ENCODE measurements at regions not wholly inside any gene's neighbourhood (a gene's known extent, or its start where the extent isn't known, plus 50 kb on each side); places are given as distances from the start of the nearest gene placed in this dataset.
"Not testable (repeated sequence)": the region's sequence is repeated elsewhere in the genome, so short reads cannot be mapped to it uniquely, and the experiment has no call there.

DNA sequence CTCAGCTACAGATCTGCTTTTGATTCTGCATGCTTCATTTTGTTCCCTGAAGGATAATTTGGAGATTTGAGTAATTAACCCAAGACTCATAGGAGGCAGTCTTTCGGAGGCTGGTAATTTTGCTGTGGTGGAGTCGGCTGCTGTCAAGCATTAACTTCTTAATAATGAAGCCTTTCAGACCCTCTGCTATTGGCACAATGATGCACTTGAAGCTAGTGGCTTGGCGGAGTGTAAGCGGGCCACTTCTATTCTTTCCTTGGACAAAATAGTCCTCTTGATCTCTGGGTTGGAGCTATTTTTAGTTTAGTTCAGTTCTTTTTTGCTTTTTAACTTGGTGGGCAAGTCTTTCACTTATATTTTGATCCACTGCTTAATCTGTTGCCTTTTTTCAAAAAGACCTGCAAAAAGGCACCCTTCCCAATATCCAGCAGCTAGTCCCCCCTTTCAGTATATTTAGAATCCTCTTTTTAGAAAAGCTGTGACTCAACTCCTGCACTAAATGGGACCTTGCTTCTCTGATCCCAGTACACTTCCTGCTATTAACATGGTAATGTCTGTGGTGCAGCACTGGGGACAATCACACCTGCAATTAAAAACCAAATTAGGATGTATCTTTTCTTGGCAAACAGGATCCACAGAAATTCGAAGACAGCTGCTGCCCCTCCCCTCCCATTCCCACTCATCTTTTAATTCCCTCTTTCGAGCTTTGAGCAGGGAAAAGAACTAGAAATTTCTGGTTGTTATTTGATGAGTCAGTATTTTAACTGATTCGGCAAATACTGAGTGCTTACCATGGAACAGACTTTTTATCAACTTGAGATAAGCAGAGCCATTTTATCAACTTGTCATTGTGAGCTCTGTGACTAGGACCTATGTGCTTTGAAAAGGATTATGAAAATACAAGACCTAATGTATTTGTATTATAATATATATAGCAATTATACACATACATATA lies 169.4 kb upstream of the ANKRD55 start:
- DNase-seq = peak in 25 of 42 donors; percentile 12 to 66 (median 37)
- intact Hi-C loops (cut with DNase I) = no loop called here

DNA sequence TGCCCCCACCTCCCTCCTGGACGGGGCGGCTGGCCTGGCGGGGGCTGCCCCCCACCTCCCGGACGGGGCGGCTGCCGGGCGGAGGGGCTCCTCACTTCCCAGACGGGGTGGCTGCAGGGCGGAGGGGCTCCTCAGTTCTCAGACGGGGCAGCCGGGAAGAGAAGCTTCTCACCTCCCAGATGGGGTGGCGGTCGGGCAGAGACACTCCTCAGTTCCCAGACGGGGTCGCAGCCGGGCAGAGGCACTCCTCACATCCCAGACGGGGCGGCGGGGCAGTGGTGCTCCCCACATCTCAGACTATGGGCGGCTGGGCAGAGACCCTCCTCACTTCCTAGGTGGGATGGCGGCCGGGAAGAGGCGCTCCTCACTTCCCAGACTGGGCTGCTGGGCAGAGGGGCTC lies 164.7 kb upstream of the ANKRD55 start:
- not testable (repeated sequence) for DNase-seq

DNA sequence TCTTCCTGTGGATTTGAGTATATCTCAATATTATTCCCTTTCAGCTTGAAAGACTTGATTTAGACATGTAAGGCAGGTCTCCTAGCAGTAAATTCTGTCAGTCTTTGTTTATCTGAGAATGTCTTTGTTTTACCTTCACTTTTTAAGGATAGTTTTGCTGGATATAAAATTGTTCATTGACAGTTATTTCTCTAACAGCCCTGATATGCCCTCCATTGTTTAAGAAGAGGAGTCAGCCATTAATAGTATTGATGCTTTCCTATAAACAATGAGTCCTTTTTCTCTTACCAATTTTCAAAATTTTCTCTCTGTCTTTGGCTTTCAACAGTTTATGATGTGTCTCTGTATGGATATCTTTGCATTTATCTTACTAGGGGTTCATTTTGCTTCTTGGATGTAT lies 163.5 kb upstream of the ANKRD55 start:
- no peak for DNase-seq
- intact Hi-C loops (cut with DNase I) = no loop called here

More for the DNA sequence above, 164.7 kb upstream of the ANKRD55 start:
- intact Hi-C loops (cut with DNase I) = not testable (repeated sequence)

DNA sequence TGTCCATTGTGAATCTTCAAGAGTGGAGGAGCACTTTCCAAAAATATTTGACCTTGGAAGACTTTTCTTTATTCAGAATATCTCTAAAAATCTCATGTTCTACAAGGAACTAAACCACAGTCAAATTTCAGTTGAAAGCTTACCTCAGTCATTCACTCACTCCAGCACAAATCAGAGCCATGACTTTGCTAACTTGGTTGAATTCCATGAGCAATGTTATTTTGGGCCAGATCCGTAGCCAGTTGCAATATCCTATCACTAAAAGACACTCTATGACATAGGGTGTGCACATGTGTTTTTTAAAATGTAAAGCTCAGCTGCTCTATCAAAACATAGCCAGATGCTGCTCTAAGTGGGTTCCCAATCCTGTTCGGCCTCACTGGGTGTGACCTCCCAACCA lies 156.1 kb upstream of the ANKRD55 start:
- intact Hi-C loops (cut with DNase I) = no loop called here
- DNase-seq = no peak

DNA sequence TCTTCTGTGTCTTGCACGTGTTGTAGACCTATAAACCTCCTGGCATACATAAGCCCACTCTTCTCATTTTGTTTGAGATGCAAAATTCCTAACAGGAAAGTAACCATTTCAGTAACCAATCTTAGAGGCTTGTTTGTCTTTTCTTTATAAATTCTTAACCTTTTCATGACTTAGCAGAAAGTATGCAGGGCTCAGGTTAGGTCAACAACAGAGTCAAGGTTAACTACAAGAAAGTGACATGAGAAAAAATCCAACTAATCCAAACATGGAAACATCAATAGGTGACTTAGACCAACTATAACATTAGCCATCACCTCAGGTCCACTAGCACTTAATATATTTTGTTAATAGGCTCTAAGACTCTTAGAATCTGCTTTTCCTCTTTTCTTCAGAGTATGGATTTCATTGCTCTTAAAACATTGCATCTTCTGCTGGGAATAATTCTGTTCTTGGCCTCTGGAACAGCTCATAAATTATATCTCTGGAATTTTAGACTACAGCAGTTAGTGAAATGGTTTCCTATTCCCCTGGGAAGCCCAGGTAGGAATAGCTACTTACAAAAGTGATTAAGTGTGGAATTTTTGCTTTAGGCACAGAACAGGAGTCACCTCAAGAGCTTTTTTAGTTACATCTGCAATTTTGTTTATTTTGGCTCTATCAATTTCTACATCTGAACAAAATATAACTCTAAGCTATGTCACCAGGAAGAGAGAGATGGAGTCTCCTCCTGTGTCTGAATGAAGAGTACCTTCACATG lies 155.3 kb upstream of the ANKRD55 start:
- no peak for DNase-seq
- intact Hi-C loops (cut with DNase I) = no loop called here

DNA sequence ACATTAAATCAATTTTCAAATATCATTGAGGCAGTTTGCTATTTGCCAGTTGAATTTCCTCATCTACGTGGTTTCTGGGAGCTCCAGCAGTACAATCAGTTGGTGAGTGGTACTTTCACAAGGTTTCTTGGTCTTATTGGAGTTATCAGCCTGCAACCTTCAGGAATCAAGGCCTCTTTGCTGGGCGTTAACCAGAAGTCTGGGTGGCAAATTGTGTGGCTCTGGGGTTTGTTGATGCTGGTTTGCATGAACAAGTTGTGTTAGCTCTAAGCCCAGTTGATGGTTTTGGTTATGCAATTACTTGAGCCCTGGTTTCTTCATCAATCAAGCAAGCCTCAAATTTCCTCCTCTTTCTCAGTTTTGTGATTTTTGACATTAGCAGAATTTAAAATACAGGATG lies 152.9 kb upstream of the ANKRD55 start:
- intact Hi-C loops (cut with DNase I) = no loop called here
- DNase-seq = no peak

DNA sequence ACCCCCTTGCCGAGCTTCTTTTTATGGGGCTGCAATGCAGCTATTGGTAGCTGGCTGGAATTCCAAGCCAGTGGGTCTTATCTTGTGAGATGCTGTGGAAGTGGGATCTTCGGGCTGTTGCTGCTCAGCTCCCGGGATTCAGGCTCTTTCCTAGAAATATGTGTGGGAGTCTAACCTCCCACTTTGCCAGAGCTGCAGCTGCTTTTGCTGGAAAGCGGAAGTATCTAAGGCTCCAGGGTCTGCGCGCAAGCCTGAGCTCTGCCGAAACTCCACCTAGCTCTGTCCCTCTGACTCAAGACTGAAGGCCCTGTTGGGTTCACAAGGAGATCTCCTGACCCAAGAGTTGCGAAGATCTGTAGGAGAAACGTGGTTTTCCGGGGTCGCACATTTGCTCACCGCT lies 151.1 kb upstream of the ANKRD55 start:
- intact Hi-C loops (cut with DNase I) = no loop called here

DNA sequence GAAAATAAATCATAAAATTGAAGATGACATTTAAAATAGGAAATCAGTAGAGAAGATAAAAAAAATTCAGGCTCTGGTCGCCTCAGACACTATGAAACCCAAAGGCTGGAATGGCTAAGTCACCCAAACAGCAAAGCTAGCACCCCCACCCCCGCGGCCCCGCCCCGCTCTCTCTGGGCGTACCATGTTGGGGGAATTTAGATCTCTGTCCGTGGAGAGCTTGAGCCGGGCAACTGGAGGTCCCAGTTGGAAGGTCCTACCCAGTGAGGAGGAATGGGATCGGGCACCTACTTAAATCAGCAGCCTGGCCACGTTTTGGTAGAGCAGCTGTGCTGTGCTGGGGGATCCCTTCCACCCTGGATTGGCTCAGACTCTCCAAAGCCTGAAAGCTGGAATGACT lies 150.6 kb upstream of the ANKRD55 start:
- intact Hi-C loops (cut with DNase I) = no loop called here
- DNase-seq = peak in 5 of 42 donors; percentile 13 to 41 (median 21)

More for the DNA sequence above, 151.1 kb upstream of the ANKRD55 start:
- peak in 9 of 42 donors; percentile 7 to 58 (median 26) for DNase-seq

DNA sequence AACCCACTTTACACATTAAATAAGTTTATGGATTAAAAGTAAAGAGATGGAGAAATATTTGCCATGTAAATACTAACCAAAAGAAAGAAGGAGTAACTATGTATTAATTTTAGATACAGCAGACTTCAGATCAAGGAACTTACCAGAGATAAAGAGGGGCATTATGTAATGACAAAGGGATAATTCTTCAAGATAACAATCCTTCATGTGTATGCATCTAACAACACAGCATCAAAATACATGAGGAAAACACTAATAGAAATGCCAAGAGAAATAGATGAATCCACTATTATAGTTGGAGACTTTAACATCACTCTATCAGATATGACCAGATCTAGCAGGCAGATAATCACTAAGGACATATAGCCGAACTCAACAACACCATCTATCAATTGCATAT lies 149.8 kb upstream of the ANKRD55 start:
- no peak for DNase-seq
- intact Hi-C loops (cut with DNase I) = no loop called here

DNA sequence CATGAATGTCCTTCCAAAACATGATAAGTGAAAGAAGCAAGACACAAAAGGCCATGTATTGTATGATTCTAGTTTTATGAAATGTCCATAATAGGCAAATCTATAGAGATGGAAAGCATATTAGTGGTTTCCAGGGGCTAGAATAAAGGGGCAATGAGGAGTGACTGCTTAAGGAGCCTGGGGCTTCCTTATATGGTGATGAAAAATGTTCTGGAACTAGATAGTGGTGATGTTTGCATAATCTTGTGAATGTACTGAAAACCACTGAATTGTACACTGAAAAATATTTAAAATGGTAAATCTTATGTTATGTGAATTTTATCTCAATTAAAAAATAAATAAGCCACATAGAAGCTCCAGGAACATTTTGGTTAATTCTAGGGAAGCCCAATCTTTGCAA lies 144.4 kb upstream of the ANKRD55 start:
- no peak for DNase-seq
- intact Hi-C loops (cut with DNase I) = no loop called here

DNA sequence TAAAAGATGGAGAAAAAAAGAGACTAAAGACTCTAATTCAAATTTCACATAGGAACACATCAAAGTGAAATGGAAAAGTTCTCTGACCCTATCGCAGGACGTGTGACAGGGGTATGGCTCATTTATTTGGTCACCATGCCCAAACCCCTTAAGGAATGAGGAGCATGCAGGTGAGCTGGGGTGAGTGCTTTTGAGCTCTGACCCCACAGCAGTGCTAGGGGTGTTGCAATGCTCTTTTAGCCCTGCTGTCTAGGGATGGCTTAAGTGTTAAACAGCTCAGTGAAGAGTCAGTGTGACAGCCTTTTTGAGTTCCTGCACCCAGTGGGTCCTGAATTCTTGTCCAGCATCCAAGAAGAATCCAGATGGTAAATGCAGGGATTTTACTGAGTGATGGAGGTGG lies 143.0 kb upstream of the ANKRD55 start:
- intact Hi-C loops (cut with DNase I) = no loop called here

DNA sequence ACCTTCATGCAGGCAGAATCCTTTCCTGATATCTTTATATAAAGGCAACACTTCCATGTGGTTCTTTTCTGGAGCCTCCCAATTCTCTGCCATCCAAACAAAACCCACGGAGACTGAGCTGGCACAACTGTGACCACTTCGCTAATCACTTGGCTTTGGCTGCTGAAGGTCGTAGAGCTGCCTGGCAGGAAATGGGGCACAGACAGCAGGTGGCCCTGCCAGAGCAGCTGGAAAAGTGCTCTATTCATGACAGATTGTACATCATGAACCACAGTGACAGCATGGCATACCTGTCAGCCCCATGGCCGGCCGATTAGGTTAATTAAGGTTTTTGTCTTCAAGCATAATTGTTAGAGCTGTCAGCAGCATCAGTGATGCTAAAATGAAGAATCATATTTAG lies 141.9 kb upstream of the ANKRD55 start:
- DNase-seq = peak in 2 of 42 donors; percentile 16 to 39

More for the DNA sequence above, 143.0 kb upstream of the ANKRD55 start:
- DNase-seq = no peak

DNA sequence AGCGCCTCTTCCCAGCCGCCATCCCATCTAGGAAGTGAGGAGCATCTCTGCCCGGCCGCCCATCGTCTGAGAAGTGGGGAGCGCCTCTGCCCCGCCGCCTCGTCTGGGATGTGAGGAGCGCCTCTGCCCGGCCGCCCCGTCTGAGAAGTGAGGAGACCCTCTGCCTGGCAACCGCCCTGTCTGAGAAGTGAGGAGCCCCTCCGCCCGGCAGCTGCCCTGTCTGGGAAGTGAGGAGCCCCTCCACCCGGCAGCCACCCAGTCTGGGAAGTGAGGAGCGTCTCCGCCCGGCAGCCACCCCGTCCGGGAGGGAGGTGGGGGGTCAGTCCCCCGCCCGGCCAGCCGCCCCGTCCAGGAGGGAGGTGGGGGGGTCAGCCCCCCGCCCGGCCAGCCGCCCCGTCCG lies 139.4 kb upstream of the ANKRD55 start:
- DNase-seq; intact Hi-C loops (cut with DNase I): not testable (repeated sequence)

More for the DNA sequence above, 141.9 kb upstream of the ANKRD55 start:
- intact Hi-C loops (cut with DNase I) = no loop called here

DNA sequence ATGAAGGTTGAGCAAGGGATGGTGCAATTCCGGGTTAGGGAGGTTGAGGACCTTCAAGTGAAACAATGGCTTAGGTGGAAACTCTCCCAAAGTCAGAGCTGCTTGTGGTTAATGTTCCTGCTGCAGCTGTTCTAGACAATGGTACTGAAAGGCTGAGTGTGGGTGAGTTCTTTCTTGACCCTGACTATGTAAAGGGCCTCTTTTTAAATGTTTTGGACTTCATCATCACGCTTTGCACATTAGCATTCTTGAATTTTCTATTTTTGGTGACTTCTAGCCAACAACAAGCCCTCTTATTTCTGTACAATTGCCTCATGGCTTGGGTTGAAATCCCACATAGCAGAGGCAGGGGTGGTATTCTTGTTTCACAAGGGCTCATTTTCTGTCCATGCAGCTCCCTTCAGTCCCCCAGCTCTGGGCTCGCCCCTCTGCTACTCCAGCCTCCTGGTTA lies 136.3 kb upstream of the ANKRD55 start:
- intact Hi-C loops (cut with DNase I) = no loop called here
- DNase-seq = no peak

DNA sequence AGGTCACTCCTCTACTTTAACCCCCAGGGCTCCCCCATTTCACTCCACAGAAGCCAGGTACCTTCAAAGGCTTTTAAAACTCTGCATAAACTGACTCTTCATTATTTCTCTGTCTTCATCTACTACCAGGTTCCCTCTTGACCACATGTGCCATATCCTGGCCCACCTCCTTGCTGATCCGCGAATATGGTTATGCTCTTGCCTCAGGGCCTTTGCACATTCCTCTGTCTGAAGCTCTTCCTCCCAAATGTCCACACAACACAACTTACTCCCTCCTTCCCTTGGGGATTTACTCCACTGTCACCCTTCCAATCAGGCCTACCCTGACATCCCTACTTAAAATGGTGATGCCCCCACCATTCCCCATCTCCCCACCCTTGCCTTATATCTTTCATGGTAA lies 134.6 kb upstream of the ANKRD55 start:
- DNase-seq = no peak
- intact Hi-C loops (cut with DNase I) = no loop called here

DNA sequence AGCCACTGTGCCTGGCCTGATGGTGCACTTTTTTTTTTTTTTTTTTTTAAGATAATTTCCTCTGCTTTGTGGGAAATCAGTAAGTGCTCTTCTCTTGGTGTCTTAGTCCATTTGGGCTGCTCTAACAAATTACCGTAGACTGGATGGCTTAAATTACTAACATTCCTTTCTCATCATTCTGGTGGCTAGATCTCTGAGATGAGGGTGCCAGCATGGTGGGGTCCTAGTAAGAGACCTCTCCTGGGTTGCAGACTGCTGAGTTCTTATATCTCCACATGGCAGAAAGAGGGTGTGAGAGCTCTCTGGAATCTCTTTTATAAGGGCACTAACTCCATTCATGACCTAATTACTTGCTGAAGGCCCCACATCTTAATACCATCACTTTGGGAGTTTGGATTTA lies 133.9 kb upstream of the ANKRD55 start:
- DNase-seq = no peak
- intact Hi-C loops (cut with DNase I) = no loop called here

DNA sequence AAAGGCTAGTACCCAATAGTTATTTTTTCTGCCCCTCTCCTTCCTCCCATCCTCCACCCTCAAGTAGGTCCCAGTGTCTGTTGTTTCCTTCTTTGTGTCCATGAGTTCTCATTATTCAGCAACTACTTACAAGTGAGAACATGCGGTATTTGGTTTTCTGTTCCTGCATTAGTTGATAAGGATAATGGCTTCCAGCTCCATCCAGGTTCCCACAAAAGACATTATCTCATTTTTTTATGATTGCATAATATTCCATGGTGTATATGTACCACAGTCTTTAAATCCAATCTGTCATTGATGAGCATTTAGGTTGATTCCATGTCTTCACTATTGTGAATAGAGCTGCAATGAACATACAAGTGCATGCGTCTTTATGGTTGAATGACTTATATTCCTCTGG lies 128.3 kb upstream of the ANKRD55 start:
- intact Hi-C loops (cut with DNase I) = no loop called here

DNA sequence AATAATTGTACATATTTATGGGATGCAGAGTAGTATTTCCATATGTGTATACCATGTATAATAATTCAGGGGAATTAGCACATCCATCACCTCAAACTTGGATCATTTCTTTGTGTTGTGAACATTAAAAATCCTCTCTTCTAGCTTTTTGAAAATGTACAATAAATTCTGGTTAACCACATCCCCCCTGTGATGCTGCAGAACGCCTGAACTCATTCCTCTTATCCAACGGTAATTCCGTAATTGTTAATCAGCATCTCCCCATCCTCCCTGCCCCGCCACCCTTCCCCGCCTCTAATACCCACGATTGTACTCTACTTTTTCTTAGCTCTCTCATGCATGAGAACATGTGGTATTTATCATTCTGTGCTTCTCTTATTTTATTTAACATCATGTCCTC lies 127.7 kb upstream of the ANKRD55 start:
- intact Hi-C loops (cut with DNase I) = no loop called here
- DNase-seq = no peak

More for the DNA sequence above, 128.3 kb upstream of the ANKRD55 start:
- no peak for DNase-seq

DNA sequence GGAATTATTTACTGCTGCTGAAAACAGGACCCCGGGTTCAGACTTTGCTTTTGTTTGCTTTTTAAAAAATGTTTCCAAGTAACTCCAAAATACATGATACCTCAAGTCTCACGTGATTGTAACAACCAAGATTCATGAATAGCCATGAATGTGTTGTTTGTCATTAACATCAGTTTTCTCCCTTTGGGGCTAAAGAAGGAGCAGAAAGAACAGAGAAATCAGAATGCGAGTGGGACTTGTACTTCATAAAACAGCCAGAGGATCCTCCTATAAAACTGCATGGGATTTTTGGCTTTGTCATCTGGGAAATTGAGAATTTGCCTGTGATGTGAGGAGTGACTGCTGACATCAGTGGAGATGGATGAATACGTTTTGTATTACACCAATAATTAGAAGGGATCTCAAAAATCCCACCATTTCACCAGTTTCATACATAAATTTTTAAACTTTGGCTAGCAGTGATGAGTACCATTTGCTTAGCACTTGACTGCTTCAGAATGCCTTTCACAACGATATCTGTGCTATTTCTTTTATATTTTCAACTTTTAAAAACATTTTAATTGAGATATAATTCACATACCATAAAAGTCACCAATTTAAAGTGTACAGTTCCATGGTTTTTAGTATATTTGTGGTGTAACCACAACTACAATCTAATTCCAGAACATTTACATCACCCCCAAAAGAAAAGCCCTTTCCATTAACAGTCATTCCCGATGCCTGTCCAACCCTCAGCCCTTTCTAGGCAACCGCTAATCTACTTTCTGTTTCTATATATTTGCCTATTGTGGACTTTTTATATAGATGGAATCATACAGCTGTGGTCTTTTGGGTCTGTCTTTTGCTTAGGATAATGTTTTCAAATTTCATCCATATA lies 126.9 kb upstream of the ANKRD55 start:
- no peak for DNase-seq
- intact Hi-C loops (cut with DNase I) = no loop called here
